ENCODE measurements at regions not wholly inside any gene's neighbourhood (a gene's known extent, or its start where the extent isn't known, plus 50 kb on each side); places are given as distances from the start of the nearest gene placed in this dataset.

GRCh38 chr3:88225326-88226008 is 75.7 kb downstream of the C3orf38 start:
- TF ChIP-seq CTCF (IDR thresholded peaks at IDR 0.05): no peak
- TF ChIP-seq TP53 (CRISPR knock-in tag; IDR thresholded peaks at IDR 0.05): no peak
- no peak for TF ChIP-seq MAX (CRISPR knock-in tag; IDR thresholded peaks at IDR 0.05)
- TF ChIP-seq CBFB (CRISPR knock-in tag; IDR thresholded peaks at IDR 0.05; ENCODE audit: low read depth): no peak
- TF ChIP-seq E2F5 (CRISPR knock-in tag; IDR thresholded peaks at IDR 0.05): no peak
- no peak for TF ChIP-seq NFYB (CRISPR knock-in tag; conservative IDR thresholded peaks at IDR 0.05; ENCODE audit: low read depth)
- TF ChIP-seq ATF2 (CRISPR knock-in tag; IDR thresholded peaks at IDR 0.05; ENCODE audit: borderline replicate concordance, low read depth): no peak
- no peak for TF ChIP-seq KAT7 (CRISPR knock-in tag; IDR thresholded peaks at IDR 0.05; ENCODE audit: borderline replicate concordance)
- no peak for TF ChIP-seq TEAD4 (CRISPR knock-in tag; IDR thresholded peaks at IDR 0.05)
- TF ChIP-seq HMGXB4 (CRISPR knock-in tag; IDR thresholded peaks at IDR 0.05): no peak
- no peak for TF ChIP-seq ZNF121 (CRISPR knock-in tag; IDR thresholded peaks at IDR 0.05)
- TF ChIP-seq SP1 (CRISPR knock-in tag; conservative IDR thresholded peaks at IDR 0.05): no peak
- TF ChIP-seq ZNF416 (CRISPR knock-in tag; IDR thresholded peaks at IDR 0.05): no peak
- TF ChIP-seq ETV6 (CRISPR knock-in tag; IDR thresholded peaks at IDR 0.05): no peak

Measured in WTC11 (cell line).